K562 (cell line): ENCODE measurements at regions not wholly inside any gene's neighbourhood (a gene's known extent, or its start where the extent isn't known, plus 50 kb on each side); places are given as distances from the start of the nearest gene placed in this dataset.

ENCODE experiments used
- ATAC-seq: fragments of 200-7000 bp; cut with Tn5 transposase; 3 replicates; pipeline ENCODE4 v1.9.1; 2020; ENCODE audit warnings: moderate library complexity
- BruUV-seq: library from RNA; stranded (reverse); fragments of 400-500 nt; replicated peaks from 2 replicates; lab custom pipeline; 2021; lab: Mats Ljungman, UMichigan
- CTCF ChIA-PET: fragments of 300-600 bp; formaldehyde crosslinking; extraction: SDS; loops from one replicate; lab custom pipeline; 2021; ENCODE audit warnings: low intra/inter-chr PET ratio; lab: Yijun Ruan, JAX
- POLR2A ChIA-PET: fragments of 300-600, 350-650 bp; sonication (Branson Sonifier 250); formaldehyde crosslinking; extraction: SDS; loops from one replicate; lab custom pipeline; 2021; ENCODE audit warnings: antibody characterized with exemption, inconsistent platforms; lab: Yijun Ruan, JAX
- DNase-seq, 4 experiments: peaks; one replicate each; pipeline versions ENCODE4 v3.0.0 to v3.0.0-alpha.2; 2011 to 2018; ENCODE audit warnings: low spot score in 3 of 4, mixed read lengths in 3 of 4; ENCODE audit errors: extremely low read depth in 1 of 4
- FAIRE-seq: peaks from 2 replicates; lab custom pipeline; 2011; peaks lifted over from hg19 to GRCh38; lab: Jason Lieb, UNC
- H2AFZ ChIP-seq: 2 replicates; pipeline ENCODE4 v1.6.0; 2011; ENCODE audit warnings: low read depth, low read length, control low read depth, inconsistent platforms
- H3K27ac ChIP-seq: fragments of 200-600 bp; 3 replicates; pipeline ENCODE4 v1.8.0; 2011; ENCODE audit warnings: low read depth, mild to moderate bottlenecking, control low read depth, inconsistent platforms, low read length, moderate library complexity, mixed read lengths; ENCODE audit errors: extremely low read depth
- H3K27me3 ChIP-seq, 2 experiments: fragments of 300-600 bp in 1 of 2; 2 replicates in 1 of 2; 3 replicates in 1 of 2; pipeline versions ENCODE4 v1.6.0 to v1.8.0; 2011; ENCODE audit warnings: inconsistent platforms in 2 of 2, low read length in 2 of 2, mild to moderate bottlenecking in 1 of 2, mixed read lengths in 1 of 2, moderate library complexity in 1 of 2; ENCODE audit not compliant: control insufficient read depth in 2 of 2, insufficient read depth in 2 of 2
- H3K36me3 ChIP-seq: fragments of 300-600 bp; 3 replicates; pipeline ENCODE4 v1.8.0; 2011; ENCODE audit warnings: mild to moderate bottlenecking, low read length, inconsistent platforms; ENCODE audit not compliant: control insufficient read depth, insufficient read depth
- H3K4me1 ChIP-seq, 2 experiments: fragments of 200-600 bp in 1 of 2; replicated peaks in 1 of 2; 2 replicates in 1 of 2; 3 replicates in 1 of 2; pipeline versions ENCODE4 v1.5.1 to v1.8.0; 2011; ENCODE audit warnings: inconsistent platforms in 2 of 2, low read length in 2 of 2, mild to moderate bottlenecking in 1 of 2, mixed read lengths in 1 of 2, moderate library complexity in 1 of 2; ENCODE audit not compliant: control insufficient read depth in 2 of 2, insufficient read depth in 2 of 2
- H3K4me2 ChIP-seq: 2 replicates; pipeline ENCODE4 v1.6.1; 2011; ENCODE audit warnings: low read length, control low read depth, inconsistent platforms, mixed read lengths; ENCODE audit not compliant: insufficient read depth
- H3K4me3 ChIP-seq: fragments of 200-600 bp; sonication (generic), shearing (Covaris generic); 2 replicates; pipeline ENCODE4 v1.5.1; 2016; ENCODE audit warnings: control low read depth, inconsistent platforms
- H3K79me2 ChIP-seq: fragments of 200-600 bp; 3 replicates; pipeline ENCODE4 v1.8.0; 2011; ENCODE audit warnings: low read length, inconsistent platforms; ENCODE audit not compliant: control insufficient read depth, insufficient read depth
- H3K9ac ChIP-seq, 2 experiments: 2 replicates each; pipeline versions ENCODE4 v1.6.0 to v1.6.1; 2011; ENCODE audit warnings: low read depth in 2 of 2, low read length in 2 of 2, control low read depth in 1 of 2, inconsistent platforms in 1 of 2, mild to moderate bottlenecking in 1 of 2, mixed read lengths in 1 of 2; ENCODE audit not compliant: insufficient read depth in 1 of 2
- H3K9me1 ChIP-seq: one replicate; pipeline ENCODE4 v1.6.0; 2011; ENCODE audit warnings: inconsistent platforms, mild to moderate bottlenecking, low read length, moderate library complexity; ENCODE audit not compliant: control insufficient read depth, insufficient read depth
- H3K9me3 ChIP-seq: replicated peaks from 2 replicates; pipeline ENCODE4 v1.5.1; 2011; ENCODE audit warnings: low read depth, low read length, inconsistent platforms; ENCODE audit not compliant: control insufficient read depth, insufficient read depth
- H4K20me1 ChIP-seq: replicated peaks from 2 replicates; pipeline ENCODE4 v1.6.1; 2011; ENCODE audit warnings: low read length, inconsistent platforms, mixed read lengths; ENCODE audit not compliant: control insufficient read depth, insufficient read depth
- GTF2B ChIP-seq: IDR thresholded peaks from 2 replicates; pipeline ENCODE4 v1.6.1; 2011; ENCODE audit not compliant: insufficient read length; ENCODE audit errors: extremely low read depth
- MNT ChIP-seq, 2 experiments: fragments of 450-650 bp; conservative IDR thresholded peaks; 2 replicates each; pipeline ENCODE4 v1.6.1; 2017; ENCODE audit warnings: mild to moderate bottlenecking in 2 of 2, moderate library complexity in 2 of 2
- RAD51 ChIP-seq: fragments of 450-650 bp; IDR thresholded peaks from 2 replicates; pipeline ENCODE4 v1.7.1; 2016; ENCODE audit warnings: low read depth, mild to moderate bottlenecking, borderline replicate concordance
- SRF ChIP-seq, 2 experiments: fragments of 250-450, 450-650 bp in 1 of 2; sonication (Bioruptor Pico) in 1 of 2; sonication (generic) in 1 of 2; formaldehyde crosslinking; IDR thresholded peaks; 2 replicates each; pipeline versions ENCODE4 v1.5.0 to v1.5.1; 2020 to 2022; ENCODE audit warnings: mild to moderate bottlenecking in 1 of 2, missing genetic modification reagents in 1 of 2
- WGBS: fragments of 100-300 bp; shearing (Covaris generic); methylation state at CpG from one replicate; pipeline ENCODE4 v1.1.6; 2016; ENCODE audit warnings: low coverage, mixed read lengths; ENCODE audit not compliant: insufficient coverage; ENCODE audit errors: missing lambda C conversion rate; 5-methylcytosine and 5-hydroxymethylcytosine counted together
- in situ Hi-C: fragments of 300-500 bp; cut with MboI; formaldehyde crosslinking; loops from 4 replicates; pipeline ENCODE4 v1.15.0; 2018; ENCODE audit warnings: inconsistent platforms, mixed read lengths
- intact Hi-C: fragments of 100-400 bp; cut with micrococcal nuclease; formaldehyde crosslinking; loops from 2 replicates; pipeline ENCODE4 v1.14.2; 2022
- TF ChIP-seq, protein P1 (sequence below): sonication (generic); formaldehyde crosslinking; IDR thresholded peaks from 2 replicates; pipeline ENCODE4 v1.8.0; 2022; ENCODE audit warnings: missing genetic modification reagents, mild to moderate bottlenecking, borderline replicate concordance
- TF ChIP-seq, protein P2 (sequence below): fragments of 450-650 bp; IDR thresholded peaks from 2 replicates; pipeline ENCODE4 v1.6.1; 2017; ENCODE audit warnings: antibody characterized with exemption, mild to moderate bottlenecking

DNA sequence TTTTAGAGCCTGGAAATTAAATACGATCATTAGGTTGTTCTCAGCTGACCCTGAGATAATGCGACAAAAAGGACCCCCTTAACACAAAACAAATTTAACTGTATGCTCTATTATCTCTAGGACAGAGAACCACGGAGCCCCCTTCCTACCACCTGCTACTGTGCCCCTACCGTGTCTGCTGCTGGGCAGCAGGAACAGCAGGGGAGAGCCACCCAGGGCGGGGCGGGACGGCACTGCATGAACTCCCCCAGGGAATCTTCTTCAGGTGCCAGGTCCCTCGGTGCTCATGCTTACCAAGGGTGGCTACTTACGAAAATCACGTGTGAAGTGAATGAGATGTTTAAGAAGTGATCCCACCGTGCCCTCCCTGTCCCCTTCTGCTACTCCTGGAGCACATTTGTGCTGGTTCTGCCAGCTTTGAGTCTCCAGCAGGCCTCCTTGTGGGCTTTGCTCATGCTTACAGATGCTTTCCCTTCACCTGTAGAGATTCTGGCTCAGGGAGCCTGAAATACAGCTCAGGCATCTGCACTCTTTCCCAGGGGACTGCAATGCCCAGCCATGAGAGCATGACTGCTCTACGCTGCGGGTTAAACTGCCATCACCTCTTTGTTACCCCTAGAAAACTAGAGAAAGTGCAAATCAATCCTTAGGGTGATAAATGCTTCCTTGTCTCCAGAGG lies 59.9 kb downstream of the MRPL32 start:
- FAIRE-seq (no peak), ATAC-seq (peak; percentile 20), DNase-seq (no peak)
- Histone ChIP-seq H3K9me3 (no peaks in the 10 kb centered on the region), H3K27me3 (no peaks in the 10 kb centered on the region), H3K9ac (no peak overlapping the region), H3K79me2 (no peaks in the 10 kb centered on the region), H3K36me3 (no peaks in the 10 kb centered on the region), H3K4me2 (no peak overlapping the region), H3K4me1 (peaks cover 4 to 18% of the 10 kb centered on the region in 2 experiments), H2AFZ (no peak overlapping the region), H3K9me1 (no peaks in the 10 kb centered on the region), H4K20me1 (no peaks in the 10 kb centered on the region), H3K27ac (no peak overlapping the region), H3K4me3 (no peak overlapping the region)
- intact Hi-C loops = no loop called here
- WGBS = 69% methylated on average over 10 of the region's 13 CpGs
- no TSS peak for BruUV-seq
- ChIA-PET POLR2A (interaction anchor here (0.9 kb wide), 1 partner anchor 28 kb away, joined by 3 read pairs; no protein-coding TSS in a partner anchor), CTCF (interaction anchor here (0.6 kb wide), 1 partner anchor 1135 kb away, joined by 3 read pairs; no protein-coding TSS in a partner anchor)
- TF ChIP-seq MNT (conservative IDR thresholded peaks at IDR 0.05) (no peak), GTF2B (no peak), SRF (CRISPR knock-in tag; IDR thresholded peaks at IDR 0.05) (no peak), RAD51 (no peak)
- TF ChIP-seq, protein P1, sequence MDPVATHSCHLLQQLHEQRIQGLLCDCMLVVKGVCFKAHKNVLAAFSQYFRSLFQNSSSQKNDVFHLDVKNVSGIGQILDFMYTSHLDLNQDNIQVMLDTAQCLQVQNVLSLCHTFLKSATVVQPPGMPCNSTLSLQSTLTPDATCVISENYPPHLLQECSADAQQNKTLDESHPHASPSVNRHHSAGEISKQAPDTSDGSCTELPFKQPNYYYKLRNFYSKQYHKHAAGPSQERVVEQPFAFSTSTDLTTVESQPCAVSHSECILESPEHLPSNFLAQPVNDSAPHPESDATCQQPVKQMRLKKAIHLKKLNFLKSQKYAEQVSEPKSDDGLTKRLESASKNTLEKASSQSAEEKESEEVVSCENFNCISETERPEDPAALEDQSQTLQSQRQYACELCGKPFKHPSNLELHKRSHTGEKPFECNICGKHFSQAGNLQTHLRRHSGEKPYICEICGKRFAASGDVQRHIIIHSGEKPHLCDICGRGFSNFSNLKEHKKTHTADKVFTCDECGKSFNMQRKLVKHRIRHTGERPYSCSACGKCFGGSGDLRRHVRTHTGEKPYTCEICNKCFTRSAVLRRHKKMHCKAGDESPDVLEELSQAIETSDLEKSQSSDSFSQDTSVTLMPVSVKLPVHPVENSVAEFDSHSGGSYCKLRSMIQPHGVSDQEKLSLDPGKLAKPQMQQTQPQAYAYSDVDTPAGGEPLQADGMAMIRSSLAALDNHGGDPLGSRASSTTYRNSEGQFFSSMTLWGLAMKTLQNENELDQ = no peak
- TF ChIP-seq, protein P2, sequence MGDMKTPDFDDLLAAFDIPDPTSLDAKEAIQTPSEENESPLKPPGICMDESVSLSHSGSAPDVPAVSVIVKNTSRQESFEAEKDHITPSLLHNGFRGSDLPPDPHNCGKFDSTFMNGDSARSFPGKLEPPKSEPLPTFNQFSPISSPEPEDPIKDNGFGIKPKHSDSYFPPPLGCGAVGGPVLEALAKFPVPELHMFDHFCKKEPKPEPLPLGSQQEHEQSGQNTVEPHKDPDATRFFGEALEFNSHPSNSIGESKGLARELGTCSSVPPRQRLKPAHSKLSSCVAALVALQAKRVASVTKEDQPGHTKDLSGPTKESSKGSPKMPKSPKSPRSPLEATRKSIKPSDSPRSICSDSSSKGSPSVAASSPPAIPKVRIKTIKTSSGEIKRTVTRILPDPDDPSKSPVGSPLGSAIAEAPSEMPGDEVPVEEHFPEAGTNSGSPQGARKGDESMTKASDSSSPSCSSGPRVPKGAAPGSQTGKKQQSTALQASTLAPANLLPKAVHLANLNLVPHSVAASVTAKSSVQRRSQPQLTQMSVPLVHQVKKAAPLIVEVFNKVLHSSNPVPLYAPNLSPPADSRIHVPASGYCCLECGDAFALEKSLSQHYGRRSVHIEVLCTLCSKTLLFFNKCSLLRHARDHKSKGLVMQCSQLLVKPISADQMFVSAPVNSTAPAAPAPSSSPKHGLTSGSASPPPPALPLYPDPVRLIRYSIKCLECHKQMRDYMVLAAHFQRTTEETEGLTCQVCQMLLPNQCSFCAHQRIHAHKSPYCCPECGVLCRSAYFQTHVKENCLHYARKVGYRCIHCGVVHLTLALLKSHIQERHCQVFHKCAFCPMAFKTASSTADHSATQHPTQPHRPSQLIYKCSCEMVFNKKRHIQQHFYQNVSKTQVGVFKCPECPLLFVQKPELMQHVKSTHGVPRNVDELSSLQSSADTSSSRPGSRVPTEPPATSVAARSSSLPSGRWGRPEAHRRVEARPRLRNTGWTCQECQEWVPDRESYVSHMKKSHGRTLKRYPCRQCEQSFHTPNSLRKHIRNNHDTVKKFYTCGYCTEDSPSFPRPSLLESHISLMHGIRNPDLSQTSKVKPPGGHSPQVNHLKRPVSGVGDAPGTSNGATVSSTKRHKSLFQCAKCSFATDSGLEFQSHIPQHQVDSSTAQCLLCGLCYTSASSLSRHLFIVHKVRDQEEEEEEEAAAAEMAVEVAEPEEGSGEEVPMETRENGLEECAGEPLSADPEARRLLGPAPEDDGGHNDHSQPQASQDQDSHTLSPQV = peak; percentile 33; the same call in 1 of the 2 replicates
- in situ Hi-C loops = no loop called here
